GM21515 (cell line): ENCODE measurements at regions not wholly inside any gene's neighbourhood (a gene's known extent, or its start where the extent isn't known, plus 50 kb on each side); places are given as distances from the start of the nearest gene placed in this dataset.

Experiments used
- ATAC-seq: cut with Tn5 transposase; IDR thresholded peaks from one replicate; pipeline ENCODE4 v1.9.1; 2021; ENCODE audit not compliant: unreplicated experiment

GRCh38 chr11:115955803-115956202, 451.6 kb upstream of the CADM1 start:
- ATAC-seq: no peak

GRCh38 chr11:115950660-115951059, 446.4 kb upstream of the CADM1 start:
- ATAC-seq: no peak

- ATAC-seq: no peak
These were observed 440.4 kb upstream of the CADM1 start for GRCh38 chr11:115944596-115944995.

GRCh38 chr11:115942011-115942410, 437.8 kb upstream of the CADM1 start:
- ATAC-seq: no peak

GRCh38 chr11:115941481-115941993, 437.3 kb upstream of the CADM1 start:
- ATAC-seq: no peak

- ATAC-seq: no peak
These were observed 436.8 kb upstream of the CADM1 start for GRCh38 chr11:115941044-115941443.

- ATAC-seq: no peak
These were observed 435.7 kb upstream of the CADM1 start for GRCh38 chr11:115939731-115940421.

GRCh38 chr11:115939104-115939730, 435.0 kb upstream of the CADM1 start:
- ATAC-seq: no peak

- ATAC-seq: no peak
These were observed 429.3 kb upstream of the CADM1 start for GRCh38 chr11:115933564-115933963.

- ATAC-seq: no peak
These were observed 427.4 kb upstream of the CADM1 start for GRCh38 chr11:115931548-115932083.

GRCh38 chr11:115930886-115931547, 426.8 kb upstream of the CADM1 start:
- ATAC-seq: no peak

- ATAC-seq: no peak
These were observed 426.1 kb upstream of the CADM1 start for GRCh38 chr11:115930291-115930690.

- ATAC-seq: no peak
These were observed 425.5 kb upstream of the CADM1 start for GRCh38 chr11:115929618-115930129.

- no peak for ATAC-seq
These were observed 424.6 kb upstream of the CADM1 start for GRCh38 chr11:115928811-115929210.

GRCh38 chr11:115927823-115928329, 423.7 kb upstream of the CADM1 start:
- peak; percentile 39 for ATAC-seq

- ATAC-seq: no peak
These were observed 422.4 kb upstream of the CADM1 start for GRCh38 chr11:115926601-115927000.

- no peak for ATAC-seq
These were observed 421.9 kb upstream of the CADM1 start for GRCh38 chr11:115926138-115926537.

- ATAC-seq: no peak
These were observed 421.4 kb upstream of the CADM1 start for GRCh38 chr11:115925568-115926090.

GRCh38 chr11:115924744-115925567, 420.7 kb upstream of the CADM1 start:
- ATAC-seq: peak; percentile 69

GRCh38 chr11:115922876-115923275, 418.7 kb upstream of the CADM1 start:
- no peak for ATAC-seq
